Skin of body (tissue), 1 donor: ENCODE measurements at regions not wholly inside any gene's neighbourhood (a gene's known extent, or its start where the extent isn't known, plus 50 kb on each side); places are given as distances from the start of the nearest gene placed in this dataset.

Source experiments
- DNase-seq: peaks from one replicate; lab custom pipeline; 2025; lab: John Stamatoyannopoulos, UW

DNA sequence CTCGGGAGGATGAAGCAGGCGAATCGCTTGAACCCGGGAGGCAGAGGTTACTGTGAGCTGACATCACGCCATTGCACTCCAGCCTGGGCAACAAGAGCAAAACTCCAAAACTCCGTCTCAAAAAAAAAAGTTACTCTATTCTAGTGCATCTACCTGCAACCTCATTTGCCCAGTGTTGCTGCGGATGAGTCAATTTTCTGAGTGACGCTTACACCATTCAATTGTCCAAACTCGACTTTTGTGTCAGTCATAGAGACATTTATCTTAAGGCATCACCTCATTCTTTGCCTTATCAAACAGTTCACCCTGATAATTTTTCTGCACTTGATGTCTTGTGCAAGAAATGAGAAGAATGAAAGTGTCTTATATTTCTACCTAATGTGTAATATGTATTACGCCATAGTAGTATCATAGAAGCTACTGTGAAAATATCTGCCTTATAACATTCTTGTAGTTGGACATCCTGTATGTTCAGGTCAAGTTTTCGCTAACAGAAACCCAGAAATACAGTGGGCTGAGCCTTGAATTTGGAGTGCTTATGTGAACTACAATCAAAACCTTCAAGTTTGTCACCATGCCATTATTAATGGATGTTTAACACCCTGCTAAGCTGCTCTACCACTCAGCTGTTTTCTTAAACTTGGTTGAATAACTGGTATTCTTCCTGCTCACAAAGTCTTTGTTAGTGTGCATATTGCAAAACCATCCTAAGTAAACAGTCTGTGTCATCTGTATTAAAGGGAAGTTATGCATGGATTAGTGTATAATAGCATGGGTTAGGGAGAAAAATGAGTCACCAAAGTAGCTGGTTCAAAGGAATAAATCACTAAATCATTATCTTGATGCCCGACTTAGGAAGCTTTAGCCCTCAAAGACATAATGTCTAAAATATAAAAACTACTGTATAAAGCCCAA is 531.0 kb upstream of the NR2F2 start:
- DNase-seq: no peak

DNA sequence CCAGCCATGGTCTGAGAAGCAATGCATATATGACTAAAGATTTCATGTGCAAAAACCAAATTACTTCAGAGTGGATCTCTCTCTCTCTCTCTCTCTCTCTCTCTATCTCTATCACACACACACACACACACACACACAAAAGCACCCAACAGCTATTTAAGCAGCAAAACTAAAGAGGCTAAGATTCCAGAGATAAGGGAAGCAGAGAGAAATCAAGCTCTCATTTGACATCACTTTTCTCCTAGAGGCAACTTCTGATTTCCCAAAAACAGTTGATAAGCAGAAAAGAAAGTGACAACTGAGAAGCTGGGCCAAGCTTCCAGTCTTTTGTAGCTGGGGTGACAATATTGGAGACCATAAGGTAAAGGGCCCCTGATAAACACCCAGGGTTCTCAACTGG is 526.0 kb upstream of the NR2F2 start:
- no peak for DNase-seq

- DNase-seq: no peak
These were observed 518.0 kb upstream of the NR2F2 start for GRCh38 chr15:95812491-95812890.

DNA sequence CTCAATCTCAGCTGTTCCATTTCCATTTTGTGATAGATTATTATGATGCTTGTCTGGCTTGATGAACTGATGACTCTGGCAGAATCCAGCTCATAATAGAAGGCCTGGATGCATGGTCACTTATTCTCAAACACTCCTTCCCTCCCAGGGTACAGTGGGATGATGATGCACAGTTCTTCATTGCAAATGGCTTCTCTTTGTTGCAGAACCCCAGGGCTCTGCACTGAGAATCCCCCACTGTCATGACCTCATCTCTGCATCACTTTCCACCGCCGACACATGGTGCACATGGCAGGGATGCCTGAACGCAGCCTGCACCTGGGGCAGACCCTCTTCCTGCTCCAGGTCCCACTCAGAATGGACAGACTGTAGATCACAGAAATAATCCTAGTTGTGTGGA is 515.6 kb upstream of the NR2F2 start:
- no peak for DNase-seq

DNA sequence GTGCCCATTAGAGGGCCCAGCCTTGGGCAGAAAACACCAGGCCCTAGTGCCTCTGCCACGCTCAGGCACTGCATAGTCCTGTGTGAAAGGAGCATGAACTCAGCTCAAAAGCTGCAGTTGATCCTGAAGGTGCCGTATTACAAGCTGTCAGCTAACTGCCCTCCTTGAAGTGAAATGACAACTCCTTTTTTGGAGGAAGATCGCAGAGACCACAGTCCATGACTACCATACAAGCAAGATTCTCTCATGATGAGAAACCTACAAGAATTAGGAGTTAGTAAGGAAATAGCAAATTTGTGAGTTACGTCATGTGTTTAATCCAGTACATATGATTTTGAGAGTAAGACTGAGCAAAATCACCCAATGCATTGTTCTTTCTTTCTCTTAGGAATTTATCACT is 513.9 kb upstream of the NR2F2 start:
- DNase-seq: no peak

DNA sequence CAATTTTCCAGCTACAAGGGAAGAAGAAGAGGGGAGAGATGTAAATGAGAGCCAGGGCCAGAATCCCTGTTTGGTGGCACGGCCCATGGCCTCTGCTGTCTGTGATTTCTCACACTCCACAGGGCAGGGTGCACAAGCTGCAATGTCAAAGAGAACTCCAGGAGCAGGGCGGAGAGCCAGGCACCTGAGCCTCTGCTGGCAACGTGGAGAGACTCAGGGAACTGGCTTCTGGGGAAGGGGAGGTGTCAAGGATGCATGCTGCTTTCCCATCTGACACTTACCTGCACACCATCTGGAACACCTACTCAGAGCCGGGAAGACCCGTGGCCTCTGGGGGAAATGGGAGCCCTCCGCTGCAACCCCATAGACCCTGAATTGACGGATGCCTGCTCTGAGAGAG is 507.5 kb upstream of the NR2F2 start:
- no peak for DNase-seq

DNA sequence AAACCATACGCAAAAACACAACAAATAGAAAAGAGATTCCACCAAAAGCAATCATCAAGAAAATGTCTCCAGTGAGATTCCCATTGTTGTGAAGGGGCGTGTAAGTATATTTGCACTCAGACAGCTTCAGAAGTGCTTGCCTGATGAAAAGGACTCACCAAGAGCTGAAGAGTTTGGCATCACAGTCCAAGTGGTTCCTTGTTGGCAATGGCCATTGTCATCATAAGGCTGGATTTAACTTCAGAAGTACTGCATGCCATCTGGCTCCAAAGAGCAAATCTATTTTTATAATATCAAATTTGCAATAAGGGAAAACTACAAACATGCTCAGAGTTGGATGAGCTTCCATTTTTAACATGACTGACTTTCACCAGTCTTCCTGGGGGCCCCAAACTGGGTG is 505.3 kb upstream of the NR2F2 start:
- no peak for DNase-seq

GRCh38 chr15:95825671-95826411 is 504.7 kb upstream of the NR2F2 start:
- DNase-seq: no peak

DNA sequence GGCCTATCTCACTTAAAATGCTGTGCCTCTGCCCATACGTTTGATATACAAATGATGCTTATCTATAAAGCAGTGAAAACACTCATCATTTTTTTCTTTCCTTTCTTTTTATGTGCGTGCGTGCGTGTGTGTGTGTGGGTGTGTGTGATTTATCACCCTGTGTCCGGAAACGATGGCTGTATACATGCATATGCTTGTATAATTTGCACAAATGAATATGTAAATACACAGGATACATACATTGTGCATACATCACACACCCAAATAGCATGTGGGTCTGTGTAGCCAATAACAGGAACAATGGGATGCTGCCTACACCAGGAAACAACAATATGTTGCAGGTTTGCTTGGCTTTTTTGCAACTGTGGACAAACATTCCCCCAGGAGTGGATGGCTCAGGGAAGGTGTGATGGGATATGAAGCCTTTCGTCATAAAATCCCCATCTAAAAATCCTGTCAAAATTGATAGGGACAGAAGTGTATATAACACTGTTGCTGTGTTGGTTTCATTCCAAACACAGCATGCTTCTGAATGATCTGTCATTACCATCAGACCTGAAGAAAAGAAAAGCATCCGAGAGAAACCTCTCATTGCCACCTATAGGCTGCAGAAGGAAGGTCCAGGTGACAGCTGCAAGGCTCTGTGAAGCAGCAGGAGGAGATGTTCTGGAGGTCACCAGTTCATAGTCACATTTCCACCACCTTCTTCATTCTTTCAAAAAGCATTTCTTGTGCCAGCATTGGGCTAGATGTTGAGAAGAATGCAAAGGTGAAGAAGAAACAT is 503.9 kb upstream of the NR2F2 start:
- DNase-seq: no peak

DNA sequence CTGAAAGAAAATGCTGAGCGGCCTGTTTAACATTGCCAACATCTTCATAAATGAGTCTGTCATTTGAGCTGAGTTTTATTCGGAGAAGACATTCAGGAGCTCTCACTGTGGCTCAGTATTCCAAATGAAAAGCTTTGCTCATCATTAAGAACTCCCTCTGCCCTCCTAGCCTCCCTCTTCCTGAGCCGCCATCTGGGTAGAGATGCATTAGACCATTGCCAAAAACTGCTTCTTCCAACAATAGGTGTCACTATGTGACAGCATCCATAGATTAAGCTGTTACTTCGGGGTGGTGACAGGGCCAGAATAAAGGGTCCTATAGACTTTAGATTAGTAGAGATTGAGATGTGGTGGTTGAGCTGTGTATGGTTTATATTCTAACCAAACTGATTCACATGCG is 501.4 kb upstream of the NR2F2 start:
- no peak for DNase-seq

DNA sequence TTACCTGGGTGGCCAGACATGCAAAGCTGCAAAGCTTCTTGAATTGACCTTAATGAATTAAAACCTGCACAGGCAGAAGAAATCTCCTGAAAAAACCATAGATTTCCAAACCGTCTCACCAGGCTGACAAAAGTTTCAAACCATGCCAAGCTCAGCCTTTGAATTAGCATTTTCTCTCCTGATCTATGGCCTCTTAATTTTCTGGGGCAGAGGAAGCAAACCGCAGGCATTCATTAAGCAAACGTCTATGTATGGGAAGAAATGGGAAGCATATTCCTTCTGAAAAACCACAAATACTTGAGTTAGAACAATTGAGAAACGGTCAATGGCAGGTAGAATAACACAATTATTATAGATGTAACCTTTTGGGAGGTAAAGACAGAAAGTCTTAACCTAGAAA is 500.2 kb upstream of the NR2F2 start:
- DNase-seq: no peak

- no peak for DNase-seq
These were observed 497.8 kb upstream of the NR2F2 start for GRCh38 chr15:95832668-95833067.

DNA sequence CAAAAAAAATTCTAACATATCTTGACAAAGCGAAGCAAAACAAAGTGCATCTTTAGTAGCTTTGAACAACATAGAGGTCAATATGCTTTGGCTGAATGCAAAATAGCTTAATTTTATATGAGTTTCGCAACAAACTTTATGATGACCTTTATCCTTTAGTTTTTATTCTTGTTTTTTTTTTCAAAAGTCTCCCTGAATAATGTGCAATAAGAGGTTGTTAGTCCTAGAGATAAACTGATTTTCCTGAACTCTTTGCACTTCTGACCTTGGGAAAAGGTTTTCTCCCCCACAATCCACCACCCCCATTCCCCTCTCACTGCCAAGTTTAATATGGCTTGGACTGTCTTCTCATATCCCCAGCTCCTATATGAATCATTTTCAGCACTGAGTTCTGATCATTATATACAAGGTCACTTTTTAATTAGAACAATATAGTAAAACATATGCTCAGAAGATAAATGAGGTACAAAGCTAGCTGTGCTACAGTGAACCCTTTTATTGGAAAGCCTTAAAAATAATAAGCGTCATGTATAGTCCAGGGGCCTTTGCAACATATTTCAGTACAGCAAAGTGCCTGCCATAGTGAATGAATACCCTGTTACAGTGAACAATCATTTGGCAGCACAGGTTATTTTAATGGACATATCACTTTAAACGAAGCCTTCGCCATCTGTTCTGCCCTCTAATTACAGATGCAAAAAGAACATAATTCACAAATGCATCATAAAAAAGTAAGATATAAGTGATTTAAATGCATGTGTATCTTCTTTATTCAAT is 496.3 kb upstream of the NR2F2 start:
- no peak for DNase-seq

DNA sequence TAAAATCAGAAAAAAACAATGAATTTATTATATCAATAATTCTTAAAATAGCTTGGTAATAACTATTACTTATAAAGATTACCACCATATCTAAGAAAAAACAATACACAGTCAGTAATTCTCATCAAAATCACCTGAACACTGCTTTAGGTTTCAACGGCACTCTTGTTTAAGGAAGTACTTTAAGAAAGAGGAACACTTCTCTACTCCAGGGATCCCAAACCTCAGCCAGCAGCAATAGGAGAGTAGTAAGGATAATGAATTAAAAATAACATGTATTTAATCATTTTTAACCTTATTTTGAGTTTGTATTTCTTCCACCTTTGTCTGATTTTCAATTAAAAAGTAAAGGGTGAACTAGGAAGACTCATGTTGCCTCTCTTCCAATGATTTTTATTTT is 494.0 kb upstream of the NR2F2 start:
- no peak for DNase-seq

DNA sequence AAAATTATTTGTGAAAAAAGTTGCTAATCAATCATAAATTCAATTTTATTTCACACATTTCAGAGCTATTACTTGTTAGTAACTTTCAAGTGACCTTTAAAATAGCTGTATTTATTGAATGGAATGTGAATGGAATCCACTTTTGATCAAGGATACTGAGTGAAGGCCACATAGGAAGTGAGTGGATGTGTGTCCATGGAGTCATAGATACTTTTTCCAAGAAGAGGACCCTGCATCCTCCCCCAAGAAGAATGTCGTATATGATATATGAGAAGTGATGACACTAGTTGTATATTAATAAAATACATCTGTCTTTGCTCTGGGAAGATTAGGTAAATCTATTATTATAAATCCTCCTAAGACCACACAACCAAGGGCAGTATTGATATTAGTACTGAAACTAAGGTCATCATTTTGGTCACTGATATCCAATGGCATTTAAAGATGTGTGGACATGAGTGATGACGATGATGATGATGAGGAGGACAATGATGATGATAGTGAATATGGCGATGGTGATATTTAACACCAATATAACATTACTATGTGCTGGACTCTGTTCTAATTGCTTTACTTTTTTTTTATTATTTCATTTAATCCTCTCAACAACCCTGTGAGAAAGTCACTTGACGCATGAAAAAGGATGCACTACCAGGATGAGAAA is 493.0 kb upstream of the NR2F2 start:
- no peak for DNase-seq

DNA sequence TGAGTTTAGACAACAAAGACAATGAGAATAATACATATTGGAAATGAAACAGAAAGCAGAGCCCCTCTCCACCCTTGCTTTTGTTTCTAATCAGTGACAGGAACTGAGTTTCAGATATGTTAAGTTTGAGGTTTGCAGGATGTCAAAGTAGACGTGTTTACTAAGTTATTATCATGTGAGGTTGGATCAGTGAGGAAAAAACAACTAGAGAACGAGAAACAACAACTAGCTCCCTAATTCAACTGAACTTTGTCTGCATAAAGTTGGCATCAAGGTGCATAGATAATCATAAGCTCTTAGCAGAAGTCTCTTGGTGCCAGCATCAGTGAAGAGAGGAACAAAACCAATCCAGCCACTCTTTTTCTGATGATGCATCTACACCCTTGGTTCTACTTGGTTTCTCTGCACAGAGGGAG is 491.1 kb upstream of the NR2F2 start:
- DNase-seq: no peak

GRCh38 chr15:95840004-95840403 is 490.5 kb upstream of the NR2F2 start:
- DNase-seq: peak; percentile 36

- no peak for DNase-seq
These were observed 489.6 kb upstream of the NR2F2 start for GRCh38 chr15:95840855-95841254.

DNA sequence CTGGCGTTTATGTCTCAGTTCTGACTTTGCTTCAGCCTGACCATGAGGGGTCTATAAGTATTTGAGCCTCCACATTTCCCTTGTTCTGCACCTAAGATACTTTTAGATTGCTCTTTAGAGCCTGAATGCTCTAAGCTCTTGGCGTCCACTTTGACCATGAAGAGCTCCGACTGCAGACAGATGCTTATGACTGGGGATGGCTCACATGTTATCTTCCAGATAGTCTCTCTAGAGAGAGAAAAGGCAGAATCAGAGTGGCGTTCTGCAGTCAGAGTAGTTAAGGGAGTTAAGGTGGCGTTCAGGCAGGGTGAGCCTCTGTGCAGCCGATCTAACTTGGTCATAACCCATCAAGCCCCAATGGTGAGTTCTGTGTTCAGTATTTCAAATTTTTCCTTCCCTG is 487.9 kb upstream of the NR2F2 start:
- no peak for DNase-seq

GRCh38 chr15:95843241-95843910 is 487.1 kb upstream of the NR2F2 start:
- DNase-seq: no peak
